SK-N-SH treated with all-trans-retinoic acid at 6 μM for 48 hours (cell line): ENCODE measurements at regions not wholly inside any gene's neighbourhood (a gene's known extent, or its start where the extent isn't known, plus 50 kb on each side); places are given as distances from the start of the nearest gene placed in this dataset.

ENCODE experiments used
- ATAC-seq: fragments of 200-7000 bp; cut with Tn5 transposase; 3 replicates; pipeline ENCODE4 v1.9.1; 2020; ENCODE audit warnings: mild to moderate bottlenecking, moderate library complexity
- ARNTL ChIP-seq: fragments of 450-650 bp; formaldehyde crosslinking; IDR thresholded peaks from 2 replicates; pipeline ENCODE4 v1.5.0; 2020; ENCODE audit warnings: low read depth, mild to moderate bottlenecking, moderate library complexity, borderline replicate concordance
- CSDC2 ChIP-seq: fragments of 250-450 bp; sonication (Bioruptor Pico); IDR thresholded peaks from 2 replicates; pipeline ENCODE4 v1.5.0; 2020; ENCODE audit warnings: mild to moderate bottlenecking, moderate library complexity
- ESRRG ChIP-seq: fragments of 250-450 bp; sonication (Bioruptor Pico); IDR thresholded peaks from 2 replicates; pipeline ENCODE4 v1.6.1; 2021; ENCODE audit warnings: mild to moderate bottlenecking
- GLIS3 ChIP-seq: fragments of 250-450 bp; sonication (Bioruptor Pico); IDR thresholded peaks from 2 replicates; pipeline ENCODE4 v1.5.0; 2020; ENCODE audit warnings: mild to moderate bottlenecking, moderate library complexity
- ISL1 ChIP-seq: fragments of 250-450 bp; sonication (Bioruptor Pico); IDR thresholded peaks from 2 replicates; pipeline ENCODE4 v2.1.2; 2022; ENCODE audit warnings: mild to moderate bottlenecking, moderate library complexity
- OSR1 ChIP-seq: fragments of 250-450 bp; sonication (Bioruptor Pico); IDR thresholded peaks from 2 replicates; pipeline ENCODE4 v1.8.0; 2022; ENCODE audit warnings: moderate library complexity, mild to moderate bottlenecking, inconsistent platforms
- PPARA ChIP-seq: fragments of 250-450 bp; sonication (Bioruptor Pico); IDR thresholded peaks from 2 replicates; pipeline ENCODE4 v1.5.0; 2020; ENCODE audit warnings: mild to moderate bottlenecking, borderline replicate concordance
- RARB ChIP-seq: fragments of 250-450 bp; sonication (Bioruptor Pico); IDR thresholded peaks from 2 replicates; pipeline ENCODE4 v1.8.0; 2021; ENCODE audit warnings: mild to moderate bottlenecking, moderate library complexity
- SNAI2 ChIP-seq: fragments of 250-450 bp; sonication (Bioruptor Pico); IDR thresholded peaks from 2 replicates; pipeline ENCODE4 v1.5.0; 2020; ENCODE audit warnings: mild to moderate bottlenecking, moderate library complexity
- TCF4 ChIP-seq: fragments of 250-450 bp; sonication (Bioruptor Pico); IDR thresholded peaks from 2 replicates; pipeline ENCODE4 v1.8.0; 2021; ENCODE audit warnings: mild to moderate bottlenecking, moderate library complexity, borderline replicate concordance
- TOX ChIP-seq: fragments of 250-450 bp; sonication (Bioruptor Pico); IDR thresholded peaks from 2 replicates; pipeline ENCODE4 v1.8.0; 2021; ENCODE audit warnings: mild to moderate bottlenecking, moderate library complexity, borderline replicate concordance
- ZC3H10 ChIP-seq: fragments of 250-450 bp; sonication (Bioruptor Pico); IDR thresholded peaks from 2 replicates; pipeline ENCODE4 v1.5.1; 2021; ENCODE audit warnings: mild to moderate bottlenecking, moderate library complexity
- ZFP3 ChIP-seq: fragments of 250-450 bp; sonication (Bioruptor Pico); IDR thresholded peaks from 2 replicates; pipeline ENCODE4 v1.5.0; 2020; ENCODE audit warnings: mild to moderate bottlenecking, moderate library complexity
- ZFP30 ChIP-seq: fragments of 450-650 bp; formaldehyde crosslinking; IDR thresholded peaks from 2 replicates; pipeline ENCODE4 v1.5.0; 2022; ENCODE audit warnings: mild to moderate bottlenecking, moderate library complexity
- ZNF565 ChIP-seq: fragments of 450-650 bp; formaldehyde crosslinking; conservative IDR thresholded peaks from 2 replicates; pipeline ENCODE4 v1.5.0; 2020; ENCODE audit warnings: low read depth, mild to moderate bottlenecking, moderate library complexity
- ZNF8 ChIP-seq: fragments of 450-650 bp; formaldehyde crosslinking; IDR thresholded peaks from 2 replicates; pipeline ENCODE4 v1.5.0; 2020; ENCODE audit warnings: mild to moderate bottlenecking, moderate library complexity
- TF ChIP-seq, protein P1 (sequence below): fragments of 250-450 bp; sonication (Bioruptor Pico); IDR thresholded peaks from 2 replicates; pipeline ENCODE4 v1.8.0; 2020; ENCODE audit warnings: mild to moderate bottlenecking, moderate library complexity, borderline replicate concordance
- TF ChIP-seq, protein P2 (sequence below): fragments of 250-450 bp; sonication (Bioruptor Pico); IDR thresholded peaks from 2 replicates; pipeline ENCODE4 v1.5.1; 2021; ENCODE audit warnings: mild to moderate bottlenecking, moderate library complexity
- TF ChIP-seq, protein P3 (sequence below): fragments of 250-450 bp; sonication (Bioruptor Pico); IDR thresholded peaks from 2 replicates; pipeline ENCODE4 v1.5.0; 2020; ENCODE audit warnings: mild to moderate bottlenecking, moderate library complexity
- TF ChIP-seq, protein P4 (sequence below): fragments of 250-450 bp; sonication (Bioruptor Pico); IDR thresholded peaks from 2 replicates; pipeline ENCODE4 v1.5.1; 2020; ENCODE audit warnings: low read depth, mild to moderate bottlenecking, moderate library complexity

DNA sequence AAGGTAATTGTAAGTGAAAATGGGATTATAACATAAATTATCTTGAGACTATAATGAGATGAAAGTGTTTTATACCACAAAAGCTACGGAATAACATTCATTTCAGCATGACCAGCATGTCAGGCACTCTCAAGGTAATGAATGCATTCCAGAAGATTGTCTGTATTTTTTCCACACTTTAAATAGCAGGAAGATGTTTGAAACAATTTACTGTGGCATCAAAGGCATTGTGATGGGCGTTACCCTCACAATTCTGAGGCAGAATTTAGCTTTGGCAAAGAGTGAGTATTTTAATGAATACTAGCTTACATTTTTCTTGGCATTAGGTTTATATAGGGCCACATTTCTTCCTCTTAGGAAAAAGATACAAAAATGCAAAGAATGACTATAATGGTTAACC is 627.2 kb downstream of the BCKDHB start:
- ATAC-seq, result peak; percentile 84
- peak; percentile 39; the same call in 1 of the 2 replicates for TF ChIP-seq ISL1 (CRISPR knock-in tag)
- no peak for TF ChIP-seq ZNF8 (CRISPR knock-in tag)

DNA sequence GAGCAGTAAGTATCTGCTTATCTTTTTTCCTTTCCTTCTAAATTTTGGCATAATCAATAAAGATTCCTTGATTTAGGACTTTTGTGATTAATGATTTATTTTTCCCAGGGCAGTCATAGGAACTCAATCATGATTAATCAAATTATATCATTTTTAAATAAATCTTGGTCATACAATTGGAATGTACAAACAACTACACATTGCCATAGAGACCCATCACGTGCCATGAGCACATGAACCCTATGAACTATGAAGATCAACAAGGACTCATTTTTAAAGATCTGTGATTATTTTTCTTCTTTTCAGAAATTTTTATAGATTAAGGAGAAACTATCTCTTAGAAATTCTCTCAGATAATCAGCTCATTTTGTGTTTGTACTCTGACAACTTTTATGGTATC is 622.4 kb downstream of the BCKDHB start:
- ATAC-seq, result no peak

DNA sequence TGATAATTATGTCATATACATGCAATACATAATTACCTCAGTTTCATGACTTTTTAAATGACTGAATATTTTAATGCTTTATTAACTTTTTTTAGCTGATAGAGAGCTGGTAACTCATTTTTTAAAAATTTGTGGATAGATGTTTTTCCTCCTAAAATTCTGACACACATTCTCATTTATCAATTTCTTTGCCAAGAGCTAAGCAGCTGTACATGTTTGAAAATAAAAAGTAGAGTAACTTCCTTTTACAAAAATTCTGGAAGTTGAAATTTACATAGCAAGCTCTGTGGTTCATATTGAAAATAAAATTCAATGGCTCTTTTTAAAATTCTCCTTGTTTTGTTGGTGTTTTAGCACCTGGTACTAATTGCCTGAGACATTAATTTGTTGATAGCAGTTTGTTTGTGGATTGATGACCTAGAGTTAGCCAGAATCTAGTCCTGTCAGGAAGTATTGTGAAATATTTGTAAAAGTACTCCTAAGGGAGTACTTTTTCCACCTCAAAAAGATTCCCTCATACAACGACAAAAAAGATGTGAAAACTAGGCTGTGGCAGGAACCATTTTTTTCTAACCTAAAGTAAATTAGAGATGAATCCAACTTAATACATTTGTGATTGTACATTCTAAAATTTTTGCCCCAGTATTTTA is 621.8 kb downstream of the BCKDHB start:
- ATAC-seq, result no peak
- TF ChIP-seq ZFP30 (CRISPR knock-in tag) (no peak), PPARA (CRISPR knock-in tag) (no peak), ARNTL (no peak), ZC3H10 (CRISPR knock-in tag) (no peak), TOX (no peak), RARB (no peak), ZFP3 (no peak), ESRRG (CRISPR knock-in tag) (no peak), ZNF565 (CRISPR knock-in tag) (no peak), TCF4 (CRISPR knock-in tag) (no peak), OSR1 (no peak), ZNF8 (CRISPR knock-in tag) (no peak)
- TF ChIP-seq, protein P1, sequence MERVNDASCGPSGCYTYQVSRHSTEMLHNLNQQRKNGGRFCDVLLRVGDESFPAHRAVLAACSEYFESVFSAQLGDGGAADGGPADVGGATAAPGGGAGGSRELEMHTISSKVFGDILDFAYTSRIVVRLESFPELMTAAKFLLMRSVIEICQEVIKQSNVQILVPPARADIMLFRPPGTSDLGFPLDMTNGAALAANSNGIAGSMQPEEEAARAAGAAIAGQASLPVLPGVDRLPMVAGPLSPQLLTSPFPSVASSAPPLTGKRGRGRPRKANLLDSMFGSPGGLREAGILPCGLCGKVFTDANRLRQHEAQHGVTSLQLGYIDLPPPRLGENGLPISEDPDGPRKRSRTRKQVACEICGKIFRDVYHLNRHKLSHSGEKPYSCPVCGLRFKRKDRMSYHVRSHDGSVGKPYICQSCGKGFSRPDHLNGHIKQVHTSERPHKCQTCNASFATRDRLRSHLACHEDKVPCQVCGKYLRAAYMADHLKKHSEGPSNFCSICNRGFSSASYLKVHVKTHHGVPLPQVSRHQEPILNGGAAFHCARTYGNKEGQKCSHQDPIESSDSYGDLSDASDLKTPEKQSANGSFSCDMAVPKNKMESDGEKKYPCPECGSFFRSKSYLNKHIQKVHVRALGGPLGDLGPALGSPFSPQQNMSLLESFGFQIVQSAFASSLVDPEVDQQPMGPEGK (CRISPR knock-in tag), result no peak
- TF ChIP-seq, protein P2, sequence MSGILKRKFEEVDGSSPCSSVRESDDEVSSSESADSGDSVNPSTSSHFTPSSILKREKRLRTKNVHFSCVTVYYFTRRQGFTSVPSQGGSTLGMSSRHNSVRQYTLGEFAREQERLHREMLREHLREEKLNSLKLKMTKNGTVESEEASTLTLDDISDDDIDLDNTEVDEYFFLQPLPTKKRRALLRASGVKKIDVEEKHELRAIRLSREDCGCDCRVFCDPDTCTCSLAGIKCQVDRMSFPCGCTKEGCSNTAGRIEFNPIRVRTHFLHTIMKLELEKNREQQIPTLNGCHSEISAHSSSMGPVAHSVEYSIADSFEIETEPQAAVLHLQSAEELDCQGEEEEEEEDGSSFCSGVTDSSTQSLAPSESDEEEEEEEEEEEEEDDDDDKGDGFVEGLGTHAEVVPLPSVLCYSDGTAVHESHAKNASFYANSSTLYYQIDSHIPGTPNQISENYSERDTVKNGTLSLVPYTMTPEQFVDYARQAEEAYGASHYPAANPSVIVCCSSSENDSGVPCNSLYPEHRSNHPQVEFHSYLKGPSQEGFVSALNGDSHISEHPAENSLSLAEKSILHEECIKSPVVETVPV (CRISPR knock-in tag), result no peak

More for the DNA sequence above, 622.4 kb downstream of the BCKDHB start:
- no peak for TF ChIP-seq ZNF8 (CRISPR knock-in tag)
- no peak for TF ChIP-seq ISL1 (CRISPR knock-in tag)
- no peak for TF ChIP-seq TCF4 (CRISPR knock-in tag)
- TF ChIP-seq CSDC2 (CRISPR knock-in tag), result no peak
- TF ChIP-seq, protein P3, sequence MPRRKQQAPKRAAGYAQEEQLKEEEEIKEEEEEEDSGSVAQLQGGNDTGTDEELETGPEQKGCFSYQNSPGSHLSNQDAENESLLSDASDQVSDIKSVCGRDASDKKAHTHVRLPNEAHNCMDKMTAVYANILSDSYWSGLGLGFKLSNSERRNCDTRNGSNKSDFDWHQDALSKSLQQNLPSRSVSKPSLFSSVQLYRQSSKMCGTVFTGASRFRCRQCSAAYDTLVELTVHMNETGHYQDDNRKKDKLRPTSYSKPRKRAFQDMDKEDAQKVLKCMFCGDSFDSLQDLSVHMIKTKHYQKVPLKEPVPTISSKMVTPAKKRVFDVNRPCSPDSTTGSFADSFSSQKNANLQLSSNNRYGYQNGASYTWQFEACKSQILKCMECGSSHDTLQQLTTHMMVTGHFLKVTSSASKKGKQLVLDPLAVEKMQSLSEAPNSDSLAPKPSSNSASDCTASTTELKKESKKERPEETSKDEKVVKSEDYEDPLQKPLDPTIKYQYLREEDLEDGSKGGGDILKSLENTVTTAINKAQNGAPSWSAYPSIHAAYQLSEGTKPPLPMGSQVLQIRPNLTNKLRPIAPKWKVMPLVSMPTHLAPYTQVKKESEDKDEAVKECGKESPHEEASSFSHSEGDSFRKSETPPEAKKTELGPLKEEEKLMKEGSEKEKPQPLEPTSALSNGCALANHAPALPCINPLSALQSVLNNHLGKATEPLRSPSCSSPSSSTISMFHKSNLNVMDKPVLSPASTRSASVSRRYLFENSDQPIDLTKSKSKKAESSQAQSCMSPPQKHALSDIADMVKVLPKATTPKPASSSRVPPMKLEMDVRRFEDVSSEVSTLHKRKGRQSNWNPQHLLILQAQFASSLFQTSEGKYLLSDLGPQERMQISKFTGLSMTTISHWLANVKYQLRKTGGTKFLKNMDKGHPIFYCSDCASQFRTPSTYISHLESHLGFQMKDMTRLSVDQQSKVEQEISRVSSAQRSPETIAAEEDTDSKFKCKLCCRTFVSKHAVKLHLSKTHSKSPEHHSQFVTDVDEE, result no peak
- TF ChIP-seq GLIS3 (CRISPR knock-in tag), result no peak
- TF ChIP-seq RARB, result no peak
- TF ChIP-seq PPARA (CRISPR knock-in tag), result no peak
- TF ChIP-seq, protein P4, sequence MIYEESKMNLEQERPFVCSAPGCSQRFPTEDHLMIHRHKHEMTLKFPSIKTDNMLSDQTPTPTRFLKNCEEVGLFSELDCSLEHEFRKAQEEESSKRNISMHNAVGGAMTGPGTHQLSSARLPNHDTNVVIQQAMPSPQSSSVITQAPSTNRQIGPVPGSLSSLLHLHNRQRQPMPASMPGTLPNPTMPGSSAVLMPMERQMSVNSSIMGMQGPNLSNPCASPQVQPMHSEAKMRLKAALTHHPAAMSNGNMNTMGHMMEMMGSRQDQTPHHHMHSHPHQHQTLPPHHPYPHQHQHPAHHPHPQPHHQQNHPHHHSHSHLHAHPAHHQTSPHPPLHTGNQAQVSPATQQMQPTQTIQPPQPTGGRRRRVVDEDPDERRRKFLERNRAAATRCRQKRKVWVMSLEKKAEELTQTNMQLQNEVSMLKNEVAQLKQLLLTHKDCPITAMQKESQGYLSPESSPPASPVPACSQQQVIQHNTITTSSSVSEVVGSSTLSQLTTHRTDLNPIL (CRISPR knock-in tag), result no peak
- no peak for TF ChIP-seq SNAI2
- TF ChIP-seq, protein P1 (CRISPR knock-in tag), result no peak
- no peak for TF ChIP-seq ARNTL
- TF ChIP-seq, protein P2 (CRISPR knock-in tag), result no peak
